ENCODE measurements at regions not wholly inside any gene's neighbourhood (a gene's known extent, or its start where the extent isn't known, plus 50 kb on each side); places are given as distances from the start of the nearest gene placed in this dataset.

DNA sequence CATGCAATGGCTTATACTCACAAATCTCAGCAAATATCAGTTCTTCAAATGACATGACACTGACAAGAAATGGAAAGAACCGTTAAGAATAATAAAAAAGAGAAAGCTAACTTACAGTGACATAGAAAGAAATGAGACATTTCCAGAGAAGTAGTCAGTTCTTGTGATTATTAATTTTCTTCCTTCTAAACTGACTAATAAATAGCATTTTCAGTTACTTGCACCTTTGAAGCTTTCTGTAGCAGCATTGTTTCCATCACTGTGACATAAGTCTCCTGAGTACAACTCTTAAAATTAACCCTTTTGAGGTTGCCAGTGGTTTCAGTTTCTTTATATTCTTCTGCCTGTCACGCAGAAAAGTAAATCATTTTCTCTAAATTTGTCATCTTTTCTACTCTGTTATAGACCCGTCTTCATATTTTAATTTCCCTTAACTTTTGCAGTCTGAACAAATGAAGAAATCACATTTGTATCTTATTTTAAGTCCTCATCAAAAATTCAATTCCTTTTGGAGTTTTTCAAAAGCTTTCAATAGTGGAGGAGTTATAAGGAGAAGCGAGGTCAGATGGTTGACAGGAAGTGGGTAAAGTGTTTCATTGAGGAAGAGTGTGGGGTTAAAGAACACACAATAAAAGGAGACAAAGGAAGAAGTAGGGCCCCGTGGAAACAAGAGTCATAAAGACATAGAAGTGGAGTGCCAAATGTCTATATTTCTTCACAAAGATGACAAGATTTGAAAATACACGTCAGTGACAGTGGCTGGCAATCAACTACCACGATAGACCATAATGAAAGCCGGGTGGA, 57.9 kb upstream of the S1PR1 start (continued):
- TF ChIP-seq, protein P1, sequence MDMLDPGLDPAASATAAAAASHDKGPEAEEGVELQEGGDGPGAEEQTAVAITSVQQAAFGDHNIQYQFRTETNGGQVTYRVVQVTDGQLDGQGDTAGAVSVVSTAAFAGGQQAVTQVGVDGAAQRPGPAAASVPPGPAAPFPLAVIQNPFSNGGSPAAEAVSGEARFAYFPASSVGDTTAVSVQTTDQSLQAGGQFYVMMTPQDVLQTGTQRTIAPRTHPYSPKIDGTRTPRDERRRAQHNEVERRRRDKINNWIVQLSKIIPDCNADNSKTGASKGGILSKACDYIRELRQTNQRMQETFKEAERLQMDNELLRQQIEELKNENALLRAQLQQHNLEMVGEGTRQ (IDR thresholded peaks at IDR 0.05; ENCODE audit: borderline replicate concordance, low read depth, low read length) = no peak
- TF ChIP-seq GATAD2B (conservative IDR thresholded peaks at IDR 0.05; ENCODE audit: low read depth) = no peak
- TF ChIP-seq EP300 (IDR thresholded peaks at IDR 0.05; ENCODE audit: borderline replicate concordance in 1 of 2, control insufficient read depth in 1 of 2, low read depth in 2 of 2, low read length in 2 of 2) = peak; percentile 90 to 95
- peak; percentile 99 for TF ChIP-seq JUNB (IDR thresholded peaks at IDR 0.05)
- TF ChIP-seq ZNF207 (IDR thresholded peaks at IDR 0.05; ENCODE audit: borderline replicate concordance) = no peak
- peak; percentile 89 for TF ChIP-seq MEF2A (IDR thresholded peaks at IDR 0.05; ENCODE audit: insufficient read depth, low read depth, low read length)
- TF ChIP-seq DPF2 (IDR thresholded peaks at IDR 0.05) = peak; percentile 88
- TF ChIP-seq POLR2AphosphoS2 (IDR thresholded peaks at IDR 0.05; ENCODE audit: low read depth, low read length) = no peak
- TF ChIP-seq CEBPB (IDR thresholded peaks at IDR 0.05; ENCODE audit: borderline replicate concordance in 1 of 2, low read depth in 2 of 2, low read length in 2 of 2) = peak in 1 of 2 experiments; percentile 91; a peak in 2 of 4 replicates
- TF ChIP-seq, protein P2, sequence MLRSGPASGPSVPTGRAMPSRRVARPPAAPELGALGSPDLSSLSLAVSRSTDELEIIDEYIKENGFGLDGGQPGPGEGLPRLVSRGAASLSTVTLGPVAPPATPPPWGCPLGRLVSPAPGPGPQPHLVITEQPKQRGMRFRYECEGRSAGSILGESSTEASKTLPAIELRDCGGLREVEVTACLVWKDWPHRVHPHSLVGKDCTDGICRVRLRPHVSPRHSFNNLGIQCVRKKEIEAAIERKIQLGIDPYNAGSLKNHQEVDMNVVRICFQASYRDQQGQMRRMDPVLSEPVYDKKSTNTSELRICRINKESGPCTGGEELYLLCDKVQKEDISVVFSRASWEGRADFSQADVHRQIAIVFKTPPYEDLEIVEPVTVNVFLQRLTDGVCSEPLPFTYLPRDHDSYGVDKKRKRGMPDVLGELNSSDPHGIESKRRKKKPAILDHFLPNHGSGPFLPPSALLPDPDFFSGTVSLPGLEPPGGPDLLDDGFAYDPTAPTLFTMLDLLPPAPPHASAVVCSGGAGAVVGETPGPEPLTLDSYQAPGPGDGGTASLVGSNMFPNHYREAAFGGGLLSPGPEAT (IDR thresholded peaks at IDR 0.05; ENCODE audit: low read depth) = peak; percentile 85
- TF ChIP-seq, protein P3, sequence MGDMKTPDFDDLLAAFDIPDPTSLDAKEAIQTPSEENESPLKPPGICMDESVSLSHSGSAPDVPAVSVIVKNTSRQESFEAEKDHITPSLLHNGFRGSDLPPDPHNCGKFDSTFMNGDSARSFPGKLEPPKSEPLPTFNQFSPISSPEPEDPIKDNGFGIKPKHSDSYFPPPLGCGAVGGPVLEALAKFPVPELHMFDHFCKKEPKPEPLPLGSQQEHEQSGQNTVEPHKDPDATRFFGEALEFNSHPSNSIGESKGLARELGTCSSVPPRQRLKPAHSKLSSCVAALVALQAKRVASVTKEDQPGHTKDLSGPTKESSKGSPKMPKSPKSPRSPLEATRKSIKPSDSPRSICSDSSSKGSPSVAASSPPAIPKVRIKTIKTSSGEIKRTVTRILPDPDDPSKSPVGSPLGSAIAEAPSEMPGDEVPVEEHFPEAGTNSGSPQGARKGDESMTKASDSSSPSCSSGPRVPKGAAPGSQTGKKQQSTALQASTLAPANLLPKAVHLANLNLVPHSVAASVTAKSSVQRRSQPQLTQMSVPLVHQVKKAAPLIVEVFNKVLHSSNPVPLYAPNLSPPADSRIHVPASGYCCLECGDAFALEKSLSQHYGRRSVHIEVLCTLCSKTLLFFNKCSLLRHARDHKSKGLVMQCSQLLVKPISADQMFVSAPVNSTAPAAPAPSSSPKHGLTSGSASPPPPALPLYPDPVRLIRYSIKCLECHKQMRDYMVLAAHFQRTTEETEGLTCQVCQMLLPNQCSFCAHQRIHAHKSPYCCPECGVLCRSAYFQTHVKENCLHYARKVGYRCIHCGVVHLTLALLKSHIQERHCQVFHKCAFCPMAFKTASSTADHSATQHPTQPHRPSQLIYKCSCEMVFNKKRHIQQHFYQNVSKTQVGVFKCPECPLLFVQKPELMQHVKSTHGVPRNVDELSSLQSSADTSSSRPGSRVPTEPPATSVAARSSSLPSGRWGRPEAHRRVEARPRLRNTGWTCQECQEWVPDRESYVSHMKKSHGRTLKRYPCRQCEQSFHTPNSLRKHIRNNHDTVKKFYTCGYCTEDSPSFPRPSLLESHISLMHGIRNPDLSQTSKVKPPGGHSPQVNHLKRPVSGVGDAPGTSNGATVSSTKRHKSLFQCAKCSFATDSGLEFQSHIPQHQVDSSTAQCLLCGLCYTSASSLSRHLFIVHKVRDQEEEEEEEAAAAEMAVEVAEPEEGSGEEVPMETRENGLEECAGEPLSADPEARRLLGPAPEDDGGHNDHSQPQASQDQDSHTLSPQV (IDR thresholded peaks at IDR 0.05) = peak; percentile 56; the same call in 1 of the 2 replicates
- no peak for TF ChIP-seq HDAC6 (IDR thresholded peaks at IDR 0.05; ENCODE audit: unreplicated experiment)
- no peak for TF ChIP-seq HDGF (IDR thresholded peaks at IDR 0.05)
- TF ChIP-seq EED (IDR thresholded peaks at IDR 0.05; ENCODE audit: low read depth) = peak; percentile 65
- peak; percentile 59 for TF ChIP-seq RAD51 (IDR thresholded peaks at IDR 0.05)
- peak; percentile 100 for TF ChIP-seq FOXM1 (IDR thresholded peaks at IDR 0.05; ENCODE audit: low read depth, low read length)
- no peak for TF ChIP-seq PAX8 (IDR thresholded peaks at IDR 0.05)
- TF ChIP-seq CHD1 (IDR thresholded peaks at IDR 0.05; ENCODE audit: low read depth, low read length) = no peak
- no peak for TF ChIP-seq EGR1 (IDR thresholded peaks at IDR 0.05; ENCODE audit: borderline replicate concordance in 1 of 2, low read depth in 2 of 2, low read length in 2 of 2)
- TF ChIP-seq BMI1 (IDR thresholded peaks at IDR 0.05; ENCODE audit: borderline replicate concordance) = peak; percentile 82
- TF ChIP-seq KLF5 (IDR thresholded peaks at IDR 0.05; ENCODE audit: partially characterized antibody) = no peak
- no peak for TF ChIP-seq SMAD5 (IDR thresholded peaks at IDR 0.05; ENCODE audit: low read depth)
- TF ChIP-seq ESRRA (IDR thresholded peaks at IDR 0.05; ENCODE audit: low read length) = no peak
- peak; percentile 36; the same call in 1 of the 2 replicates for TF ChIP-seq RCOR1 (conservative IDR thresholded peaks at IDR 0.05; ENCODE audit: low read depth, low read length)
- TF ChIP-seq MYB (IDR thresholded peaks at IDR 0.05; ENCODE audit: borderline replicate concordance, low read depth, low read length) = peak; percentile 86
